Keratinocyte (primary cell): ENCODE measurements at regions not wholly inside any gene's neighbourhood (a gene's known extent, or its start where the extent isn't known, plus 50 kb on each side); places are given as distances from the start of the nearest gene placed in this dataset.

ENCODE experiments used
- DNase-seq: peaks from one replicate; pipeline ENCODE4 v3.0.0-alpha.2; 2011; ENCODE audit warnings: low read depth, missing footprints, low spot score
- FAIRE-seq: peaks from 2 replicates; lab custom pipeline; 2011; peaks lifted over from hg19 to GRCh38; lab: Jason Lieb, UNC
- H2AFZ ChIP-seq: 2 replicates; pipeline ENCODE4 v1.6.0; 2012; ENCODE audit warnings: low read length, control low read depth, inconsistent platforms; ENCODE audit not compliant: control insufficient read depth
- H3K27ac ChIP-seq: 2 replicates; pipeline ENCODE4 v1.5.1; 2011; ENCODE audit warnings: low read length; ENCODE audit not compliant: control insufficient read depth, insufficient read depth
- H3K27me3 ChIP-seq: 3 replicates; pipeline ENCODE4 v1.6.0; 2011; ENCODE audit warnings: low read length; ENCODE audit not compliant: control insufficient read depth, insufficient read depth; ENCODE audit errors: extremely low read depth
- H3K36me3 ChIP-seq, 2 experiments: 2 replicates in 1 of 2; 3 replicates in 1 of 2; pipeline ENCODE4 v1.5.1; 2011; ENCODE audit warnings: low read length in 2 of 2, mild to moderate bottlenecking in 1 of 2; ENCODE audit not compliant: control insufficient read depth in 2 of 2, insufficient read depth in 2 of 2; ENCODE audit errors: extremely low read depth in 1 of 2
- H3K4me1 ChIP-seq: 3 replicates; pipeline ENCODE4 v1.5.1; 2011; ENCODE audit warnings: low read length; ENCODE audit not compliant: control insufficient read depth, insufficient read depth; ENCODE audit errors: extremely low read depth
- H3K4me2 ChIP-seq: 3 replicates; pipeline ENCODE4 v1.6.0; 2011; ENCODE audit warnings: low read depth, low read length; ENCODE audit not compliant: control insufficient read depth, insufficient read depth; ENCODE audit errors: extremely low read depth
- H3K4me3 ChIP-seq, 3 experiments: fragments of 200-600 bp in 1 of 3; sonication (generic) in 1 of 3; 2 replicates in 2 of 3; 3 replicates in 1 of 3; pipeline ENCODE4 v1.5.1; 2011 to 2016; ENCODE audit warnings: low read length in 3 of 3, mild to moderate bottlenecking in 3 of 3, control low read depth in 2 of 3, inconsistent platforms in 1 of 3, low read depth in 1 of 3, mixed read lengths in 1 of 3, mixed run types in 1 of 3, moderate library complexity in 1 of 3; ENCODE audit not compliant: control insufficient read depth in 2 of 3, insufficient read depth in 2 of 3; ENCODE audit errors: extremely low read depth in 1 of 3
- H3K79me2 ChIP-seq: 2 replicates; pipeline ENCODE4 v1.6.0; 2012; ENCODE audit warnings: low read length; ENCODE audit not compliant: control insufficient read depth, insufficient read depth
- H3K9ac ChIP-seq: 3 replicates; pipeline ENCODE4 v1.6.0; 2011; ENCODE audit warnings: low read length; ENCODE audit not compliant: control insufficient read depth, insufficient read depth; ENCODE audit errors: extremely low read depth
- H3K9me1 ChIP-seq: 3 replicates; pipeline ENCODE4 v1.6.0; 2011; ENCODE audit warnings: low read length; ENCODE audit not compliant: control insufficient read depth, insufficient read depth; ENCODE audit errors: extremely low read depth
- H3K9me3 ChIP-seq: 2 replicates; pipeline ENCODE4 v1.5.1; 2012; ENCODE audit warnings: low read depth, low read length; ENCODE audit not compliant: control insufficient read depth
- H4K20me1 ChIP-seq: 3 replicates; pipeline ENCODE4 v1.6.0; 2011; ENCODE audit warnings: low read length; ENCODE audit not compliant: control insufficient read depth, insufficient read depth; ENCODE audit errors: extremely low read depth
- EZH2 ChIP-seq: IDR thresholded peaks from one replicate; pipeline ENCODE4 v1.6.1; 2012; ENCODE audit warnings: inconsistent platforms, mild to moderate bottlenecking, low read length, moderate library complexity
- dilution Hi-C: fragments of 300-500 bp; cut with MboI; formaldehyde crosslinking; loops from one replicate; pipeline ENCODE4 v1.7.0; 2020; ENCODE audit warnings: low sequenced_read_pairs; ENCODE audit not compliant: extremely low pct_ligation_motif_present
- TF ChIP-seq, protein P1 (sequence below), 3 experiments: IDR thresholded peaks in 1 of 3; conservative IDR thresholded peaks in 1 of 3; optimal IDR thresholded peaks in 1 of 3; 2 replicates in 2 of 3; 3 replicates in 1 of 3; pipeline versions ENCODE3 to v1.5.1; 2011; ENCODE audit warnings: low read length in 3 of 3, mild to moderate bottlenecking in 3 of 3, moderate library complexity in 2 of 3, control low read depth in 1 of 3, inconsistent platforms in 1 of 3; ENCODE audit not compliant: insufficient read depth in 2 of 3; ENCODE audit errors: extremely low read depth in 1 of 3

DNA sequence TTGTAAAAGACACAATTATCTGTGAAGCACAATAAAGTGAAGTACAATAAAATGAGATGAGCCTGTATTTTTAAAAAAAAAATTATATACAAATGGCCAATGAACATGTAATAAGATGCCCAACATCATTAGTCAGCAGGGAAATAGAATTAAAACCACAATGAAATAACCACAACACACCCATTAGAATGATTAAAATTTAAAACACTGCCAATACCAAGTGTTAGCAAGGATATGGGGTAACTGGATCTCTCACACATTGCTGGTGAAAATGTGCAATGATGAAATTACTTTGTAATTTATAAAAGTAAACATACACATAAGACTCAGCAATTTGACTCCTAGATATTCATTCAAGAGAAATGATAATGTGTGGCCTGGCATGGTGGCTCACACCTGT, 62.8 kb downstream of the SHOC1 start:
- FAIRE-seq (no peak), DNase-seq (no peak)
- no peak overlapping the region for H3K4me2 ChIP-seq
- dilution Hi-C loops = no loop called here
- H3K4me3 ChIP-seq = no peak overlapping the region
- H3K27me3 ChIP-seq = no peaks in the 10 kb centered on the region
- no peak for TF ChIP-seq EZH2
- TF ChIP-seq, protein P1, sequence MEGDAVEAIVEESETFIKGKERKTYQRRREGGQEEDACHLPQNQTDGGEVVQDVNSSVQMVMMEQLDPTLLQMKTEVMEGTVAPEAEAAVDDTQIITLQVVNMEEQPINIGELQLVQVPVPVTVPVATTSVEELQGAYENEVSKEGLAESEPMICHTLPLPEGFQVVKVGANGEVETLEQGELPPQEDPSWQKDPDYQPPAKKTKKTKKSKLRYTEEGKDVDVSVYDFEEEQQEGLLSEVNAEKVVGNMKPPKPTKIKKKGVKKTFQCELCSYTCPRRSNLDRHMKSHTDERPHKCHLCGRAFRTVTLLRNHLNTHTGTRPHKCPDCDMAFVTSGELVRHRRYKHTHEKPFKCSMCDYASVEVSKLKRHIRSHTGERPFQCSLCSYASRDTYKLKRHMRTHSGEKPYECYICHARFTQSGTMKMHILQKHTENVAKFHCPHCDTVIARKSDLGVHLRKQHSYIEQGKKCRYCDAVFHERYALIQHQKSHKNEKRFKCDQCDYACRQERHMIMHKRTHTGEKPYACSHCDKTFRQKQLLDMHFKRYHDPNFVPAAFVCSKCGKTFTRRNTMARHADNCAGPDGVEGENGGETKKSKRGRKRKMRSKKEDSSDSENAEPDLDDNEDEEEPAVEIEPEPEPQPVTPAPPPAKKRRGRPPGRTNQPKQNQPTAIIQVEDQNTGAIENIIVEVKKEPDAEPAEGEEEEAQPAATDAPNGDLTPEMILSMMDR (optimal IDR thresholded peaks at IDR 0.05 in 1 of 3, IDR thresholded peaks at IDR 0.05 in 1 of 3, conservative IDR thresholded peaks at IDR 0.05 in 1 of 3; ENCODE audit: extremely low read depth in 1 of 3, insufficient read depth in 2 of 3, low read length in 3 of 3) = no peak
- peaks cover 9% of the 10 kb centered on the region for H3K9me3 ChIP-seq
- no peak overlapping the region for H3K27ac ChIP-seq
- no peaks in the 10 kb centered on the region for H4K20me1 ChIP-seq
- no peaks in the 10 kb centered on the region for H3K36me3 ChIP-seq
- no peaks in the 10 kb centered on the region for H3K9me1 ChIP-seq
- no peak overlapping the region for H3K9ac ChIP-seq
- peaks cover 20% of the 10 kb centered on the region for H3K4me1 ChIP-seq
- no peaks in the 10 kb centered on the region for H3K79me2 ChIP-seq
- no peak overlapping the region for H2AFZ ChIP-seq

DNA sequence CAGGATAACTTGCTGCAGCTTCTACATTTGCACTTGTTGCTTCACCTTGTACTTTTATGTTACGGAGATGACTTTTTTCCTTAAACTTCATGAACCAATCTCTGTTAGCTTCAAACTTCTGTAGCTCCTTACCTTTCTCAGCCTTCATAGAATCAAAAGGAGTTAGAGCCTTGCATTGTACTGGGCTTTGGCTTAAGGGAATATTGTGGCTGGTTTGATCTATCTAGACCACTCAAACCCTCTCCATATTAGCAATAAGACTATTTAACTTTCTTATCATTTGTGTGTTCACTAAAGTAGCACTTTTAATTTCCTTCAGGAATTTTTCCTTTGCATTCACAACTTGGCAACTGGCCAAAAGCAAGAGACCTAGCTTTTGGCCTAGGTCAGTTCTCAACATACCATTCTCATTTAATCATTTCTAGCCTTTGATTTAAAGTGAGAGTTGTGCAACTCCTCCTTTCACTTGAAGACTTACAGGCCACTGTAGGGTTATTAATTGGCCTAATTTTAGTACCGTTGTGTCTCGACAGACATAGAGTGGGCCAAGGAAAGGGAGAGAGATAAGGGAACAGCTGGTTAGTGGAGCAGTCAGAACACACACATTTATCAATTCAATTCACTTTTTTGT, 63.7 kb downstream of the SHOC1 start:
- FAIRE-seq (no peak), DNase-seq (no peak)
- H3K4me1 ChIP-seq = peaks cover 20% of the 10 kb centered on the region
- peaks cover 9% of the 10 kb centered on the region for H3K9me3 ChIP-seq
- no peak overlapping the region for H2AFZ ChIP-seq
- H4K20me1 ChIP-seq = no peaks in the 10 kb centered on the region
- H3K27me3 ChIP-seq = no peaks in the 10 kb centered on the region
- no peaks in the 10 kb centered on the region for H3K9me1 ChIP-seq
- no peak overlapping the region for H3K27ac ChIP-seq
- no peaks in the 10 kb centered on the region for H3K79me2 ChIP-seq
- no peaks in the 10 kb centered on the region for H3K36me3 ChIP-seq
- no peak for TF ChIP-seq EZH2
- TF ChIP-seq, protein P1 (optimal IDR thresholded peaks at IDR 0.05 in 1 of 3, IDR thresholded peaks at IDR 0.05 in 1 of 3, conservative IDR thresholded peaks at IDR 0.05 in 1 of 3; ENCODE audit: extremely low read depth in 1 of 3, insufficient read depth in 2 of 3, low read length in 3 of 3) = no peak
- H3K9ac ChIP-seq = no peak overlapping the region
- H3K4me2 ChIP-seq = no peak overlapping the region
- H3K4me3 ChIP-seq = no peak overlapping the region
- dilution Hi-C loops = no loop called here
